GM19193 (cell line): ENCODE measurements at regions not wholly inside any gene's neighbourhood (a gene's known extent, or its start where the extent isn't known, plus 50 kb on each side); places are given as distances from the start of the nearest gene placed in this dataset.

Experiments used
- POLR2A ChIP-seq: IDR thresholded peaks from 4 replicates; pipeline ENCODE4 v1.6.1; 2011; ENCODE audit not compliant: insufficient read depth, insufficient read length; ENCODE audit errors: extremely low read depth

- no peak for TF ChIP-seq POLR2A
These were observed 101.6 kb upstream of the TEX13D start for GRCh38 chrX:124230655-124231450.

- no peak for TF ChIP-seq POLR2A
These were observed 101.1 kb upstream of the TEX13D start for GRCh38 chrX:124231451-124231759.

GRCh38 chrX:124232523-124233201 lies 99.8 kb upstream of the TEX13D start:
- TF ChIP-seq POLR2A, result no peak

GRCh38 chrX:124234348-124234747 lies 98.1 kb upstream of the TEX13D start:
- no peak for TF ChIP-seq POLR2A

- no peak for TF ChIP-seq POLR2A
These were observed 94.2 kb upstream of the TEX13D start for GRCh38 chrX:124238268-124238667.

- TF ChIP-seq POLR2A, result no peak
These were observed 93.1 kb upstream of the TEX13D start for GRCh38 chrX:124239324-124239723.

GRCh38 chrX:124239911-124240310 lies 92.5 kb upstream of the TEX13D start:
- TF ChIP-seq POLR2A, result no peak

GRCh38 chrX:124240422-124240821 lies 92.0 kb upstream of the TEX13D start:
- no peak for TF ChIP-seq POLR2A

GRCh38 chrX:124242131-124242530 lies 90.3 kb upstream of the TEX13D start:
- no peak for TF ChIP-seq POLR2A

- TF ChIP-seq POLR2A, result no peak
These were observed 83.1 kb upstream of the TEX13D start for GRCh38 chrX:124249345-124249744.

- no peak for TF ChIP-seq POLR2A
These were observed 81.5 kb upstream of the TEX13D start for GRCh38 chrX:124250835-124251437.

- no peak for TF ChIP-seq POLR2A
These were observed 77.8 kb upstream of the TEX13D start for GRCh38 chrX:124254611-124255010.

GRCh38 chrX:124256216-124256615 lies 76.2 kb upstream of the TEX13D start:
- TF ChIP-seq POLR2A, result no peak

- no peak for TF ChIP-seq POLR2A
These were observed 75.7 kb upstream of the TEX13D start for GRCh38 chrX:124256629-124257380.
